HG02642 (cell line): ENCODE measurements at regions not wholly inside any gene's neighbourhood (a gene's known extent, or its start where the extent isn't known, plus 50 kb on each side); places are given as distances from the start of the nearest gene placed in this dataset.
"Not testable (repeated sequence)": the region's sequence is repeated elsewhere in the genome, so short reads cannot be mapped to it uniquely, and the experiment has no call there.

Experiments
- ATAC-seq: cut with Tn5 transposase; IDR thresholded peaks from one replicate; pipeline ENCODE4 v1.9.1; 2021; ENCODE audit warnings: mild to moderate bottlenecking; ENCODE audit not compliant: unreplicated experiment, poor library complexity

GRCh38 chr5:62051747-62052146, 254.3 kb upstream of the KIF2A start:
- ATAC-seq = no peak

GRCh38 chr5:62059960-62060359, 246.0 kb upstream of the KIF2A start:
- no peak for ATAC-seq

- no peak for ATAC-seq
Observed at GRCh38 chr5:62065050-62065449, 241.0 kb upstream of the KIF2A start.

GRCh38 chr5:62066761-62067277, 239.2 kb upstream of the KIF2A start:
- ATAC-seq = no peak

- ATAC-seq = no peak
Observed at GRCh38 chr5:62068554-62068953, 237.5 kb upstream of the KIF2A start.

- ATAC-seq = no peak
Observed at GRCh38 chr5:62077387-62077786, 228.6 kb upstream of the KIF2A start.

- no peak for ATAC-seq
Observed at GRCh38 chr5:62077823-62078550, 228.0 kb upstream of the KIF2A start.

- ATAC-seq = no peak
Observed at GRCh38 chr5:62082370-62082801, 223.6 kb upstream of the KIF2A start.

GRCh38 chr5:62083247-62083646, 222.8 kb upstream of the KIF2A start:
- no peak for ATAC-seq

- ATAC-seq = no peak
Observed at GRCh38 chr5:62083661-62084060, 222.3 kb upstream of the KIF2A start.

GRCh38 chr5:62084391-62084790, 221.6 kb upstream of the KIF2A start:
- no peak for ATAC-seq

GRCh38 chr5:62090953-62091352, 215.1 kb upstream of the KIF2A start:
- no peak for ATAC-seq

GRCh38 chr5:62093411-62093810, 212.6 kb upstream of the KIF2A start:
- no peak for ATAC-seq

GRCh38 chr5:62093976-62094375, 212.0 kb upstream of the KIF2A start:
- ATAC-seq = no peak

GRCh38 chr5:62097361-62097760, 208.6 kb upstream of the KIF2A start:
- ATAC-seq = no peak

GRCh38 chr5:62100201-62100600, 205.8 kb upstream of the KIF2A start:
- no peak for ATAC-seq

- ATAC-seq = not testable (repeated sequence)
Observed at GRCh38 chr5:62103863-62104262, 202.1 kb upstream of the KIF2A start.

GRCh38 chr5:62111428-62111827, 194.6 kb upstream of the KIF2A start:
- no peak for ATAC-seq

GRCh38 chr5:62112689-62113228, 193.2 kb upstream of the KIF2A start:
- no peak for ATAC-seq

GRCh38 chr5:62115014-62115413, 191.0 kb upstream of the KIF2A start:
- no peak for ATAC-seq

GRCh38 chr5:62124266-62124665, 181.7 kb upstream of the KIF2A start:
- ATAC-seq = no peak

- no peak for ATAC-seq
Observed at GRCh38 chr5:62126090-62126489, 179.9 kb upstream of the KIF2A start.
